T-helper 2 cell (primary cell): ENCODE measurements at regions not wholly inside any gene's neighbourhood (a gene's known extent, or its start where the extent isn't known, plus 50 kb on each side); places are given as distances from the start of the nearest gene placed in this dataset.
A peak's percentile ranks its signal among the peaks of the same experiment; 100 is the strongest.

ENCODE experiments used
- DNase-seq, 5 experiments: peaks; one replicate each; pipeline versions ENCODE4 v3.0.0 to v3.0.0-alpha.2; 2012 to 2022

DNA sequence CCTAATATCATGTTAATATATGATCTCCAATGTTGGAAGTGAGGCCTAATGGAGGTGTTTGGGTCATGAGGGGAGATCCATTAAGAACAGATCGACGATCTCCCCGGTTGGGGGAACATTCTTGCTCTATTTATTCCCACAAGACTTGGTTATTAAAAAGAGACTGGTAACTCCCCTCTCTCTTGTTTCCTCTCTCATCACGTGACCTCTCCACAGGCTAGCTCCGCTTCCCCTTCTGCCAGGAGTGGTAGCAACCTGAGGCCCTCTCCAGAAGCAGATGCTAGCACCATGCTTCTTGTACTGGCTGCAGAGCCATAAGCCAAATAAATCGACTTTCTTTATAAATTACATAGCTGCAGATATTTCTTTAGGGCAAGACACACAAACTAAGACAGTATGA is 794.4 kb downstream of the MTRR start:
- no peak for DNase-seq

DNA sequence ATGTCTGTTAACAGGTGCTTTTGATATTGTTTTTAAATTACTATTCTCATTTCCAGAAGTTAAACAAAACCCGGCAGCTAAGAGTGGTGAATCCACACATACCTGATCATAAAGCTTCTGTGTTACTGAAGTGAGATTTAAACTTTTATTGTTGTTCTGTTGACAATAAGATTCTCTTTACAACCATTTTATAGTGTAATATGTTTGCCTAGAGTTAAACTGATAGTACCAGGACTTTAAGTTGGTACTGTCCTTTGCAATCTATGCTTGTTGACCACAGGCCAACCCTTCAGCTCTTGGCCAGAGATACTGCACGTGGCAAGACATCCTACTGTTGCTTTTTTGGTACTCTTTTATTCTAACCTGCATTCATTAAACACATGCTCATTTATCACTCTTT is 806.2 kb downstream of the MTRR start:
- no peak for DNase-seq

DNA sequence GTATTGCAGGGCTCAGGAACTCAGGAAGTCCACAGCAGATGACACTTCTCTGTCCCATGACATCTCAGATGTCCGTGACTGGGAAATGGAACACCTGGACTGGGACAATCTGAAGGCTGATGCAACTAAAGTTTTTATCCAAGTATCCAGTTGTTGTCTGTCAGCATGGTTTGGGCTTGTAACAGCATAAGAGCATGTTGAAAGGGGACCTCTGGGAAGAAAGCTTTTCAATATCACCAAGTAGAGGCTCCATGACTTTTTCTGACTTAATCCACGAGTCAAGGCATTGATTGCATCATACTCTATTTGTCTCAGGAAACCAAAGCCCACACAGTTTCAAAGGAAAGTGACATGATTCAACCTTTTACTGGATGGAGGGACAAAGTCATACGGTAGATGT is 807.7 kb downstream of the MTRR start:
- no peak for DNase-seq

DNA sequence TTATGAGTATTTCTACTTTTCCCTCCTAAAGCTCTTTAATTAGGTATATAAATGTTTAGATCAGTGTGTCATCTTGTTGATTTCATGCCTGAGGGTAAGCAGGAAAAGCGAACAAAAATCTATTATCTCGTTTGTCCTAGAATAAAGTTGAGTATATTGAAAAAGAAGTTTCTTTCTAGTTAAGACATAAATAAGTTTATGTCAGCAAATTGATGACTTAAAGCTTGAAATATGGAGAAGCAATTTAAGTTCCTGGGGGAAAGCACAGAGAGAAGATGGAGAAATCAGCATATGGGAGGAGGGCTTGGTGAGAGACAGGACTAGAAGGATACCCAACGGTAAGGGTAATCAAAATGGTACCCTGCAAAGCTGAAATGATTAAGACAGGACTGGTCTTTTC is 813.4 kb downstream of the MTRR start:
- DNase-seq: no peak

DNA sequence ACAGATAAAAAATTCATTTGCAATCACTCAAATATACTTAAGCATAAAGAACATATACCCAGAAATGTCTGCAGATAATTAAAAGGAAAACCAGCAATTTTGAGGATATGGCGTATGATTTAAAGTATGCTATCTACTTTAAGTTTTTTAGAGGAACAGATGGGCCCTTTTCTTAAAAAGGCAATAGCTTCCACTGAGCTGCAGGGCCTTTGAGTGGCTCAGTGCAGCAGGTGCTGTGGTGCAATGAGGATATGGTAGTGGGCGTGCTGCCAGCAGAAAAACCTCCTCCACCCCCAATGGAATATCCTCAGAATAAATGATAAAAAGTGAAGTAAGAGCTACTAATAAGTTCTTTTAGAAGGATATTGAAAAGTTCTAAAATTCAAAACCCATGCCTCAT is 814.5 kb downstream of the MTRR start:
- no peak for DNase-seq

DNA sequence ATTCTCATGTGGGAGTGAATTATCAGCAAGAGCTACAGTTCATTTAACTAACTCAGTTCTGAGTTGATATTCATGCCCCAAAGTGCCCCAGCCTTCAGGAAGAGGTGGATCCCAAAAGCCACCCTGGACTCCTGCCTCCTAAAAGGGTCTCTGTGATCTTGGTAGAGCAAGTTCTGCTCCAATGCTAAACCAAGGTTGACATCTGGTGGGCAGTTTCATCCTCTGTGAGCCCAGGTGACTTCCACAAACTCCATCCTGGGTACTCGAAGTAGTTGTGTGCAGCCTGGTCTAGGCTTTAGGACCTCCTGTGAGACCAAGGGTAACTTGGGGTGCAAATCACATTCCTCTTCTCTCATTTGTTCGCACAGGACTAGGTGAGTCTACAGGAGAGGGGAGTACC is 816.8 kb downstream of the MTRR start:
- no peak for DNase-seq

DNA sequence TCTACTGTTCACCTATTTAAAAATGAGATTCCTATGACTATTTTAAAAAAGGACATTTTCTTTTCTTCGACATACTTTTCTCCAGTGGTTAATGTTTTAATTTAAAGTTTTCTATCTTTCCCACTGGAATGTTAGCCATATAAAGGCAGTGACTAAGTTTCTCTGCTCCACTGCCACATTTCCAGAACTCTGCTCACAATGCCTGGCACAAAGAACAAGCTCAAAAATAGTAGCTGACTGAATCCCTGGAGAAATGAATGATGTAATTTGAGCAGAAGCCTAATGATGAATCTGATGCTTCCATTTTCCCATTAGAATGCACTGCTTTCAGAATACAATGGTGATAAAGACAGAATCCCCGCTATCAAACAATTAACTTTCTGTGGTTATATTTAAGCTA is 817.8 kb downstream of the MTRR start:
- no peak for DNase-seq

DNA sequence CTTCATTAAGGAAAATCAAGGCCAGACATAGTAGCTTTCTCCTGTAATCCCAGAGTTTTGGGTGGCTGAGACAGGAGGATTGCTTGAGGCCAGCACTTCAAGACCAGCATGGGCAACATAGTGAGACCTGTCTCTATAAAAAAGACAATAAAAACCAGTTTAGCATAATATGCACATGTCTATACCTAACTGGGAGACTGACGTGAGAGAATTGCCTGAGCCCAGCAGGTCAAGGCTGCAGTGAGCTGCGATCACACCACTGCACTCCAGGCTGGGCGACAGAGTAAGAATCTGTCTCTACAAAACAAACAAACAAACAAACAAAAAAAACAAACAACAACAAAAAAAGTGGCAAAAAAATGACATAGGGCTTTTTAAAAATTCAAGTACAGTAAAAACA is 820.8 kb downstream of the MTRR start:
- no peak for DNase-seq

DNA sequence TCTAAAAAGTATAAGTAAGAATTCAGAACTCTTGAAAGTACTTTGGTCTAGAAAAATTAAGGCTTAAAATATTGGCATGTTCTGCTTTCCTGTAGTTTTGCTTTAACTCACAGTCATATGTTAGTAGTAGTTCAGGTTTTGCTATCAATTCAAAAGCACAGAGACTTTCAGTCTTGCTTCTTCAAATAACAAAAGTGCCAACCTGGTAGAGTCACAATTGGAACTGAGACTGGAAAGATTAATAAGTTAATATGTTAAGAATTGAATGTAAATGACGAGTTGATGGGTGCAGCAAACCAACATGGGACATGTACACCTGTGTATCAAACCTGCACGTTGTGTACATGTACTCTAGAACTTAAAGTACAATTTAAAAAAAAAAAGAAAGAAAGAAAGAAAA is 822.3 kb downstream of the MTRR start:
- DNase-seq: no peak

DNA sequence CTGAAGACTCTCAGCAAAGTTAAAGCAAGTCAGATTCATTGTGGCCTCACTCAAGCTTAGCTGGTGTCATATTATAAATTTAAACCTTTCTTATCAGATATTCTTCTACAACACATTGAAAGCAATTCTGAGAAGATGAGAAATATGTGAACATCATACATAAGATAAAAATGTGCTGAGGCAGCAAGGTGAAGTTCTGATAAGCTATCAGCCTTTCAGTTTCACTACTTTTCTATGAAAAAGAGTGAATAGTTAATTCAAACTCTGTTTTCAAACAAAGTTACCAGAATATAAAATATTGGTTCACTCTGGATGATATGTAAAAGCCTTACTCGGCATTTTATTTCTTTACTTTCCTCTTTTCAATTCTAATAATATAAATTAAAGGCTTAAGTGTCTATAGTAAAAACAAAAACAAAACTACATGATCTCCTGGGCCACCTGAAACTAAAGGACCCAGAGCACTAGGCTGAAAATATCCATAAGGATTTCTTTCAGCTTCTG is 824.4 kb downstream of the MTRR start:
- no peak for DNase-seq

DNA sequence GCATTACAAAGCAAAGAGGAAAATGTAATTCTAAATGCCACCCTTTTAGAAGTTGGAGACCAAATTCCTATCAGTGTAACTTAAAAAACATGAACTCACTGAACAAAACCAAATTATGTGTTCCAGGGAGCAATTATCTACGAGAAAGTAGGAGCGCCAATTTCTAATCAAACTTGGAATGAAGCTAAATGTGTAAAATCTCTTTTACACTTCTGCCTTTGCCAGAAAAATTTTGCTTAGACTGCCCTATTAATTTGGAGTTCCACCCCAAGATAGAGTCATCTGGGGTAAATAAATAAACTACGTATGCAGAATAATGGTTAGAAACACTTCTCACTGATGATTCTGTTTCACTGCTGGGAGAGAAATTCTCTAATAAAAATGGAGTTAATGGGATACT is 825.6 kb downstream of the MTRR start:
- DNase-seq: no peak

DNA sequence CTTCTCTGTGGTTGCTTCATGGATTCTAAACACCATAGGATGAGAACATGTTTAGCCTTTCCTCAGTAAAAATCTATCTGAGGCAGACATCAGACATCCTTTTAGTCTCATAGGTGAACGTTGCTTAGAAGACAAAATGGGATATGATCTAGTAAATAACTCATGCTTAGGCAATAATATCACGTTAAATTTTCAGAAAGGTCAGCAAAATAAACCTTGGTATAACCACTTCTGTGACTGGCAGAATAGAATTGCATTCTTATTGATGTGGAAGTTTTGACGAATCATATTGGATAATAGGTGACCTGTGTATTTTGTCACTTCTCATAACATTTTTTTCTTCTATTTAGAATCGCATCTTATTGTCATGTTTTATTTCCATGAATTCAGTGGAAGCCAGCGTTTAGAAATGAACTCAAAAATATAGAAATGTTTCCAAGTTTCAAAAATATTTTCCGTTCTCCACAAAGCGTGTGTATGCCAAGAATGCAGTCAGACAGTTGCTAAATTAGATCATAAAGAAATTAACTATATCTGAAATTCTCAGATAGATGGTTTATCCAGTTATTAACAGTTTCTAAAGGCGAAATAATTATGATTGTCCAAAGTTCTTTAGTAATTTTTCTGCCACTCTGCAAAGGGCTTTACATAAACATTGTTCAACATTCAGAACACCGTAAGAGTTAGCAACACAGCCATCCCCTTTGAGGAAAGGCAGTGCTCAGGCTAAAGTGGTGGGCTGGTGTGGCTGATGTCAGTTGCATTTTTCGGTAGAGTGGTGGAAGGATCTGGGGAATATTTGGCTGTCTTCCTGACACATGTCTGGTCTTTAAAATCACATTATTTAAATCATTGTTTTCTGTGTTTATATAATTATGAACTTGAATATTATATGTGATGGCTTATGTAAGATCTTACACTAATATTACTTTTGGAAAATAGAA is 827.2 kb downstream of the MTRR start:
- no peak for DNase-seq

DNA sequence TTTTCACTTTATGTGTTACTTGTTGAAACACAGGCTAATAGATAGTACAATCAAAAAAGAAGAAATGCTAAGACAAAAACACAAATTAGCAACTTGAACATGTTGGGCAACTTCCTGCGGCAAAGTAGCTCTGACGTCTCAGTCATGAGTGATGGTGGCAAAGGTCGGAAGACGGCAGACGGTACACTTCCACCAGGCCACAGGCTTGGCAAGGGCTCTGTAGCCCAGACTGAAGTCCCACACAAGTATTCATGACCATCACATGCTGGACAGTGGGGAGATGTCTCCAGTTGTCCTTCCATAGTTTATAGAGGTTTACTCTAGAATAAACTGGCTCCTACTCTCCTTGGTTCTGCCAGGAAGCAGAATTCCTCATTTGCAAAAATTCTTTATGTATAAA is 831.3 kb downstream of the MTRR start:
- no peak for DNase-seq

DNA sequence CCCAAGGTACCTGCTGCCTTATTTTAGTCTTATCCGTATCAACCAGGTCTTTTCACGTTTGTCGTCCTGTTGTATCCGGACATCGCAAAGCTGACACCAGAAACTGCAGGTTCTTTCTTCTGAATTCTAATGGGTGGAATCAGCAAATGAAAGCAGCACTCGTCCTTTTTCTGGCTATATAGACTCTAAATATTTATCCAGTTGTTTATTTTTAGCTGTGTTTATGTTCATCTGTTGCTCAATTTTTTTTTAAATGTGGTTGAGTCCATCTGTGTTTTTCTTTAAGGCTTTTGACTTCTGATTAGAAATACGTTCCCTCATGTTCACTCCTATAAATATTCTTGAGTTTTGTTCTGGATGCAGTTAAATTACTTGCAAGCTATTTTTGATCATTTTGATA is 831.7 kb downstream of the MTRR start:
- no peak for DNase-seq

DNA sequence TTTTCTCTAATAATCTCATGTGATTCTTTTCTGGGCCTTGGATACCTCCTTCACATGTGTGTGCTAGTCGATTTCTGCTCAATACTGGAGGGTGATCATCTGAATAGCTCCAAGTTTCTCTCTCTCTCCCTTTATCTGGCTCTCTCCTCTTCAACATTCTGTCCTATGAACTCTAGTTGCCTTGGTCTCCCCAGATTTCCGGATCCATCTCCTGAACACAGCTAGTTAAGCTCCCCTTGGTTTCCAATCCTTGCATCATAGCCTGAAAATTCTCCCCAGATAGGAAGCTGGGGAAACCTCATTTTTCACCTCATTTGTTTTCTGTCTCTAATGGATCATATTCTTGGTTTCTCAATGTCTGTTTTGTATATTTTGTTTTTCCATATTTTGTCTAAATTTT is 832.3 kb downstream of the MTRR start:
- DNase-seq: no peak

DNA sequence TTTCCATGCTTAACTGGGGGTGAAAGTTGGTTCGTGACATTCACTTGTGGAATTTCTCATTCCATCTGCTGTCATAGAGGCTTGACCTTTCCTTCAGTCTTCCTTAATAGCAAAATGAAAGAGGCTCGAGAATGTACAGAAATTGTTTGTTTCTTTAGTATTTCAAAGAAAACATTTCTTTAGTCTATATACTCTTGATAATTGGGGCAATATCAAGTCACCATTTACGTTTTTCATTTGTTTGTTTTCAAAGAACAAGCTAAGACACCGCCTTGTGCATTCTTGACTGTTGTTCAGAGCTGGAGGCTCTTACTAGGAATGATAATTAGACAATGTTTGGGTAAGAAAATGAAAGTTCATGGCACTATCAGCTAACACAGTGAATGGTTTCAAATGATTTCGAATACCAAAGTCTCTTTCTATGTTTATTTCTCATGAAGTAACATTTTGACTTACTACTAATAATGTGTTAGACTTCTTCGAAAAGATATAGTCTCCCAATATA is 835.4 kb downstream of the SEMA5A start:
- DNase-seq: no peak

DNA sequence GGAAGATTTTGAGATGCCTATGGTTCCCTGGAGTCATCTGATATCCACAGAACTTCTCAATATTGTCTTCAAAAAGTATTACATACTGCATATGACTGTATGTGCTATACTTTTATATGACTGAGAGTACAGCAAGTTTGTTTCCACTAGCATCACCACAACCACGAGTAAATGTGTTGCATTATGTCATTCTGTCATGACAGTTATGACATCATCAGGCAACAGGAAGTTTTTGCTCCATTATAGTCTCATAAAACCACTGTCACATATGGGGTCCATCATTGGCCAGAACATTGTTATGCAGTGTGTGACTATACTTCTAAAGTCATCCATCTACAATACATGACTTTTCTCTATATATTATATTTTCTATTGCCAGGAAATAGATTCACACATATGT is 831.7 kb downstream of the SEMA5A start:
- no peak for DNase-seq

DNA sequence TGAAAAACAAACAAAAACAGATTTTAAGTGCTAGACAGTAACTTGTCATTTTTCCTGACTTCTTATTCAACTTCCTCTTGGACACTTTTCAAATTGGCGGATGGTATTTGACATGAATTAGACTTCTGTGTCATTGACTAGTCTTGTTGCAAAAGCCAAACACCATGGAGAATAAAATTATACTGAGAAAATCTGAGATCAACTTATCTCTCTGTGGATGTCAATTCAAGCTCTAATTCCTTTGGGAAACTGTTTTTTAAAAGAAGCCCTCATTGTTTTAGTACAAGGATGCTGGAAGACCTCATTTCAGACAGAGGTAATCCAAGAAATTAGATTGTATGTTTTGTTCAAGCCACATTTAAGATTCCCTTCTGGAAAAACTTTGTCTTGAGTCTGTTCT is 831.0 kb downstream of the SEMA5A start:
- DNase-seq: no peak

DNA sequence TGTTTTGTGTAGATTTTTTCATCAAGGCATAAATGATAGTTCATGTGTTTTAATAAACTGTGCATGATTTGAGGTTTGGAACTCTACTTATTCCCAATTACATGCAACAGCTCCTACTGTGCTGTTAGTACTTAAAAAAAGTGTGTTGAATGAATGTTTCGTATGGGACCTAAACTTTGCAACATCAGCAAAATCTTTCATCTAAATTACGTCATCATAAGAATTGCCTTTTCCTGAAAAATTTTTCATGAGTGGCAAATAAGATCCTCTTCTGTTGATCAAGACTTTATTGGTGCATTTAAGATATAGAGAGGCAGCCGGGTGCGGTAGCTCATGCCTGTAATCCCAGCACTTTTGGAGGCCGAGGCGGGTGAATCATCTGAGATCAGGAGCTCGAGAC is 826.1 kb downstream of the SEMA5A start:
- DNase-seq: no peak

DNA sequence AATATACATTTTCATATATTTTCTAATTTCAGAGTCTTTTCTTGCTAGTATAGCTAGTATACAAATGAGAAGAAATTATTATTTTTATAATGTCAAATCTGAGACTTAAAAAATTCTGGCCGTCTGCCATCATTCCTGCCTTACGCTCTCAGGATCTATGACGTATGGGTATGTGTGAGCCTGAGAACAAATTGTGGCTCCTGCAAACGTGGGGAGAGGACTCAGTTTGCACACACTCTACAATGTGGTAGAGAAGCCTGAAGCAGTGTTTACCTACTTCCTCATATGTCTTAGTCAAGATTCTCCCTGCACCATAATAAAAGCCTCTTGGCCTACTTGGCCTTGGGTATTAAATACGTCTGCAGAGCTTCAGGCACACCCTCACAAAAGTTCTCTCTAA is 825.4 kb downstream of the SEMA5A start:
- no peak for DNase-seq

DNA sequence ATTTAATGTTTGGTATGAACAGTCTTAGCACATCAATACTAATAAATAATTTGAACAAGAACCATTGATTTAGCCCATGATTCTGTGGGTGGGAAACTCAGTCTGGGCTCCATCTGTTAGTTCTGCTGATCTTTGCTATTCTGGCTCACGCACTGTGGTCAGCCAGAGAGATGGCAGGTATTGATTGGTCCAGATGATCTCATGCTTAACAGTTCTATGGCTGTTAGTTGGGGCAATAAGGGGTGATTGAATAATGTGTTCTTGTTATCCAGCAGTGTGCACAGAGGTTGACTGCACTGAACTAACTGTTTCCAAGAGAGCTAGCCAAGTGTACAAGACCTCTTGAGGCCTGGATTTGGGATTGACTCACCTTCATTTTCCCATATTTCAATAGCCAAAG is 824.3 kb downstream of the SEMA5A start:
- no peak for DNase-seq

DNA sequence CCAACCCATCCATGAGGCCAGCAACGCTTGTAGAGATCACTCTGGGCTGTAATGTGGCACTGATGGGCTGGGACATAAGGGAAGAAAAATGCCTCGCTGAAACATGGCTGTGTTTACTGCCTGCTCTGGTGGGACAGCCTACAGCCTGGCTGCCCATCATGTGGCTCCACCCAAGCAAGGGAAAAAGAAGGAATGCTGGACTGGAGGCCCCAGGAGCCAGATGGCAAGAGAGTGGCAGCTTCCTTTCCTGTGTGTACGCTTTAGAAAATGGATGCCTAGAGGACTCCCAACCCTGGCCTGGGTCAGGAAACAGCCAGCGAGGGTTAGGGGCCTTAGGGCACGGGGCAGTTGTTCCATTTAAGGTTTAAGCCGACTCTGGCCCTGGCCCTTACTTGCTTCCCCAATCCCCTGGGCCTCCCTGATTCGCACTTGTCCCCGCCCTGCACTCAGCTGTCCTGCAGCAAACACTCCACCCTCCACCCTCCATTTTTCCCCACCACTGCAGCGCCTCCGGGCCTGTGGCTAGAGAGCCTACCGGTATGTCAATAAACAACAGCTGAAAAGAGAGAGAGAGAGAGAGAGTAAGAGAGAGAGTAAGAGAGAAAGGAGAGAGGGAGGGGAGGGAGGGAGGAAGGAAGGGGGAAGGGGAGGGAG is 819.4 kb downstream of the SEMA5A start:
- no peak for DNase-seq

DNA sequence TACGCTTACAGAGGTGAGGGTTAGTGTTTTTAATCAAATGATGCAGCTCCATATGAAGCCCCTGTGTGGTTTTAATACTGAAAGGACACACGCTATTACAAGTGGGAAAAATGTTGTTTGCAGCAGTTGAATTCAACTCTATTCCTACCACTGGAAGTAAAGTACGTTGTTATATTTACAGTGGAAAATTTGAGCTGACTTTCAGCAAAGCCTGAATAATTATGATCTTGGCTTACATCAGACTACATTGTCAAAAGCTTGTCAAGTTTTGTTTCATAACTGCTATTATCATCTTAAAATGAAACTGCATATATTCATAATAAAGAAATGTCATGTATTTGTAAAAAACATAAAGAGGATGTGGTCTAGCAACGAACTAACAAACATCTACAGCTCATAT is 818.5 kb downstream of the SEMA5A start:
- peak in 1 of 5 experiments; percentile 16 for DNase-seq

DNA sequence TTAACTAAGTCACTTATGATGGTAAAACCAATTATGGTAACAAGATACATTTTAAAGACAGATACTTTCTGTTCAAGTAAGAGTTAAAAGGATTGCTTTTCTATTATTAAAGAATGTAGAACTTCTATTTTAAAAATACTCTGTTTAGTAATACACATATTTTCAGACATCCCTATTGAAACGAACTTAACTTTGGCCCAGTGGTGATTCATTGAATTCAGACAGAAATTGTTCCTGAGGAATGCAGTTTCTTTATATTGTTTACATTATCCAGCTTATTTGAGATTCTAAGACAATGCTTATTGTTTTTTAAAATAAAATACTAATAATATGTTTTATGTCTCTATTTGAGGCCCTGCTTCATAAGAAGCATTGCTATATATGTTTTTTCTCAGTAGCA is 816.4 kb downstream of the SEMA5A start:
- no peak for DNase-seq
